Stimulated activated naive CD4-positive, alpha-beta T cell treated with Interleukin-2 at 50 U/mL for 16 hours (primary cell): ENCODE measurements at regions not wholly inside any gene's neighbourhood (a gene's known extent, or its start where the extent isn't known, plus 50 kb on each side); places are given as distances from the start of the nearest gene placed in this dataset.

Experiments used
- DNase-seq: peaks from one replicate; lab custom pipeline; 2025; lab: John Stamatoyannopoulos, UW

DNA sequence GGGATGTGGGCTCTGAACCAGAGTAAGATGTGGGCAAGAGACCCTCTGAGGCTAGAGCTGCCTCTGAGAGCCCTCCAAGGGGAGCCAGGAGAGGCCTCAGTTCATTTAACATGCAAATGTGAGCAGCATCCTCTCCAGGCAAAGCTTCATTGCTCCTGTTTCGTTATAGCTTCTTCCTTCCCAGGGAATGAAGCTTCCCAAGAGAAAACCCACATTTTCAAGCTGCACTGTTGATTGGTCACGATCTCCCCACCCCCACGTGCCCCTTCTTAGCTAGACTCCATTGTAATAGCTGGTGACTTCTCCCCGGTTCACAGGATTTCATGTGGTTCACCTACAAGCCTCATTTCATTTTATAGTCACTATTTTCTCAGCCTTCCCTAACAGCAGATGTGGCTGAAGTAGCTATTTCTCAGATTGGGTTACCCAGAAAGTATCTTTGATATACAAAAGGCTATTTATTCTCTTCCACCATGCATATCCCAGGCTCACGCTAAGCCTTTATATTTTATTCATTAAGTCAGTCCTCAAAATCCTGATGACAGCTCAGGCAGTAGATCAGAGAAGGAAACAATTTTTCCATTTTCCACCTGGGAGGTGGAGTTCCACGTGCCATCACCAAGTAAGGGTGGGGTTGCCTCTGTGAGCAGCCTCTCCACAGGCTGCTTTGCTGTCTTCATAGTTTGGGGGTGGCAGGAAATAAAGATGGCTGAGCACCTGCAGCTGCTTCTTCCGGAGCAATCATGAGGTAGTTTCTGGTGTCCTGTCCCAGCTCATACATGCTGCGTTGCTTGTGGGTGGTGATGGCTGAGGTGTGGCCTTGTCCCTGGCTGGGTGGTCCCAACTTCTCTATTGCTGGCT lies 178.3 kb upstream of the RAB4A start:
- no peak for DNase-seq

GRCh38 chr1:229093238-229093540 lies 177.7 kb upstream of the RAB4A start:
- DNase-seq, result no peak

DNA sequence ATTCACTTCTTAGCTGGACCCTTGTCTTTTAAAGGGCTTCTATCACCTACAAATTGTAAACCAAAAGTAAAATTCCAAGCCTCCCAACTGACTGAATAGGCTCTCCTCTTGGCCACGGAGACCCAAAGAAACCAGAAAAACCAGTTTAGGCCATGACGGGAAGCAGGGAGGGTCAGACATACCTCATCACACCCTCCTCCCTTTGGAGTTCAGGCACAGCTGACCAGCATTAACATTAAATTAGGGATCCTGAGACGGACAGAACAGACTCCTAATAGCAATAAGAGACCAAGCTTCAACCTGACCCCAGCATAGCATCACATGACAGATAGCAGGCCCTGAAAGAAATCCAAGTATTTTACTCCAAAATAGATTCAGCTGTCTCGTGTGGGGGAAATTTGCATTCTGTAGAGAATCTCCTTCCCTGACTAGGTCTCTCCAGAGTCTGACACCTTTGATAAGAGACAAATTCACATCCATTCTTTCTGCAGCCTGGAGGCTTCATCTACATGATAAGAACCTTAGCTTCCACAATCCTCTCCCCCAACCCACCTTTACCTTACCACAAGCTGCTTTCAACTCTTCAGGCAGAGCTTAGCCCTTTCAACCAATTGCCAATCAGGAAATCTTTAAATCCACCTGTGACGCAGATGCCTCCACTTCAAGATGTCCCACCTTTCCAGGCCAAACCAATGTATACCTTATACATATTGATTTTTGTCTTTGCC lies 177.1 kb upstream of the RAB4A start:
- DNase-seq, result no peak

- no peak for DNase-seq
Measured at GRCh38 chr1:229094476-229095311, 176.2 kb upstream of the RAB4A start.

- no peak for DNase-seq
Measured at GRCh38 chr1:229095325-229095724, 175.6 kb upstream of the RAB4A start.

DNA sequence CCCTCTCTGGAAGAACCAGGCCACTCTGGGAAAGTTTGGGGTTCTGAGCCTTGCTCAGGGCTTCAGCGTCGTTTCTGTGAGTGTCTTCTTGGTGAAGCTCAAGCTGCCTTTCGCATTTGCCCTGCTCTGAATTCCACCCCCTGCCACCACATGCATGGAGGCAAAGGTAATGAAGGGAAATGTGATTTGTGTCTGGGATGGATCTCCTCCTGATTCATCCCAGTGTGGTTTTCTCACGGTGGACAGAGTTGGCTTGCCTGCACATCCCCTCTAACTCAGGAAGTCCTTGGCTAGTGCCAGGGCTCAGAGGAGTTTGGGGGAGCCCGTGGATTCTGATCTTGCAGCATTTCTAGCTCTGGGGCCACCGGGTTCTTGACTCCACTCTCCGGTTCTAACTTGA lies 173.6 kb upstream of the RAB4A start:
- no peak for DNase-seq

DNA sequence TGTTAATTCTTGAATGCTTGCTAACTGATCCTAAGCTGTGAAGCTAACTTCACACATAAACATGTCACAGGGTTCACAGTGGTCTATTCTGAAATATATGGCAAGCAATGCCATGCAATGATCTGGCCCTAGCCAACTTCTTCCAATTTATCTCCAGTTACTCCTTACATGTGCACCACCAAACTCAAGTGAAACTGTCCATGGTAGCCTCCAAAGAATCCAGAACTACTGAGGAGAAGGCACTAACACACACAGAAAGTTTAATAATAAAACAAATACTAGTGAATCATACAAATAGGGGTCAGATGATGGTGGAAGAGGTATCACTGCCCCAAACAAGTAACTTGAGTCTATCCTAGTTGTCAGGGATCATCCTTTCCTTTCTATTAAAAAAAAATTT lies 172.6 kb upstream of the RAB4A start:
- DNase-seq, result no peak

GRCh38 chr1:229098903-229099578 lies 171.9 kb upstream of the RAB4A start:
- DNase-seq, result no peak

DNA sequence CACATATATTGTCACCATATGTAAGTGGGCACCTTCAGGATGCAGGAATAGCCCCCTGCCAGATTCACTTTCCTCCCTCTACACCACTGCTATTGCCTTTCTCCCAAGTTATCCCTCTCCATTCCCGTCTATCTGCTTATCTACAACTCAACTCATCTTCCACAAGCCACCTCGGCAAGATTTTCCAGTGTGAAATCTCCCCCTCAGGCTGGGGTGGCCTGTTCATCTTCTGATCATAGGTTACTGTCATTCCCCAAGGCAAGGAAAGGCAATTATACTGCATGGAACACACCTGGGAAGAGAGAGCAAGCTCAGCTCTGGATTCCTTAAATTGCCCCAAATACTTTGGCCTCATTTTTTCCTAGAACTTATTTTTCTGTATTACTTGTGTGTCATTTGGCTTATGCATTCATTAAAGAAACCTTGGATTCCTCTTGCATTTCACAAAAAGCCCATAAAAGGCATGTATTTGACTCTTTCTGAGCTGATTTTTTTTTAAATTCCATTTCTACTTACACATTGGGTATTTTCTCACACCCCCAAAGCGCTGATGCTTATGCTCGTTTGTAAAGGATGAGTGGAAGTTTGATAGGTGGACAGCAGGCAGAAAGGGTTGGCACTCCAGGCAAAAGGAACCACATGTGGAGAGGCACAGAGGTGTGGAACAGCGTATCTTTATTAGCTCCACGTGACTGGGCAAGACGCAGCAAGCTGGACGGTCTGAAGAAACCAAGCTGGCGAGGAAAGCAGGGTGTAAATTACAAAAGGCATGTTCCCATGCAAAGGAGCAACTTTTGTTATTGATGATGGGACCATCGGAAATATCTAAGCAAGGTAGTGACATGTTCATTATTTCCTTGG lies 169.7 kb upstream of the RAB4A start:
- DNase-seq, result no peak

- DNase-seq, result no peak
Measured at GRCh38 chr1:229102741-229103391, 168.0 kb upstream of the RAB4A start.

- DNase-seq, result no peak
Measured at GRCh38 chr1:229104654-229105053, 166.3 kb upstream of the RAB4A start.

DNA sequence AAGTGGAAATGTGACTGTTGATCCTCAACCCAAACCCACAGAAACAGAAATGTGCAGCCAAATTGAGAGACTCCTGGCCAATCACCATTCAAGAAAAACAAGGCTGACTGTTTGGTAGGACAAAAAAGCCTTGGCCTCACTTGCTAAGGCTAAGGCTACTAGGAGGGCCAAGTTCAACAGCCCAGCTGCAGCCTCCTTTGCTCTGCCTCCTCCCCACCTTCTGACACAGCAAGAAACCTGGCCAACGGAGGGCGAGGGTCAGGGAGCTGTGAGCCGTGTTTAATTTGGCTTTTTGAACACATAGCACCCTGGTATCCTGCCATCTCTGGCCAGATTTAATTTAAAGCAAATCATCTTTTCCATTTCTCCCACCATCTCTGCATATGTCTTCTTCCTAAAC lies 165.8 kb upstream of the RAB4A start:
- DNase-seq, result no peak

DNA sequence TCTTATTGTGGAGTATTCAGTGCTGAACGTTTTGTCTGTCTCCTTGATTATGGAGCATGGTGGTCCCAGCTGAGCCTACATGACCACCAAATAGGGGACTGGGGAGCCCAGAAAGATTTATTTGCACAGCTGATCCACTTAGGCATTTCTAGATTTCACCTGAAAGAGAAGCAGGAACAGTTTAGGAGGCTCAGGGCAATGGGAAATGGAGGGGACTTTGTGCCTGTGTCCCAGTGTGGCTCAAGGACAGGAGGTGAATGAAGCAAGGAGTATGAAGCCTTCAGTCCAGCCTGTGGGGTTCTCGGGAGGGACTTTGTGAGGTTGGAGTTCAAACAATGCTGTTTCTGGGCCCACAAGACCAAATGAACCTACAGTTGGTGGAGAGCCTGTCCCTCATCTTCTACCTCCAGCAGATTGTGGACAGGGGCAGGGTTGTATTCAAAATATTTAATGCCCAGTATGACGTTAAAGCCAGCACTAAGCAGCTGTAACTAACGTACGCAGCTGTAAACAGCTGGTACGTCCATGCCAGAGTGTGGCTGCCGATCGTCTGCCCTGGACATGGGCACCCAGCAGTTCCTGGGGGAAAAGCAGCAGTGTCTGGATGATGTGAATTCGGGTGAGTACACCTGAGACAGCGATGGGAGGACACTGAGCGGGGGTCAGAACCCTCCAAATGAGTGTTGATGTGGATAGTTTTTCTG lies 164.9 kb upstream of the RAB4A start:
- no peak for DNase-seq

GRCh38 chr1:229106526-229107125 lies 164.3 kb upstream of the RAB4A start:
- no peak for DNase-seq

DNA sequence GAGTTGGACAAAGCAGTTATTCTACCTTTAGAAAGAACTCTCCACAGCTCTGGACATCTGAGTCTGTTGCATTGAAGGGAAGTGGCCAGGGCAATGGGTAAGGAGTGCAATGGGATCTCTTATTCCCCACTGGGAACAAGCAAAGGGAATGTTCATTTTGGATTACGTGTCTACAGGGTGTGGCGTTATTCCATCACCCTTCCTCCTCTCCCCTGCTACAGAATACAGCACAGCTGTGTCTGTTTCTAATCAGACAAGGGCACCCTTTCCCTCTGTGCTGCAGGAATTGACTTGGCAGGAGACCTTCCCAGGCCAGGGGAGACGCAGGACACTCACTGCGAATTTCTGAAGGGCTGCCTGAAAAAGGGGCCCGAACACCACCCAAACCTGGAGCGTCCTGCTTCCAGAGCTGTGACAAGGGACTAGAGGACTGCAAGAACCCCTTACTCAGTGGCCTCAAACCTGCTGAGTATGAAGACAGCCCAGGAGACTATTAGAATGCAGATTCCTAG lies 163.6 kb upstream of the RAB4A start:
- DNase-seq, result no peak

GRCh38 chr1:229107972-229108371 lies 162.9 kb upstream of the RAB4A start:
- no peak for DNase-seq

DNA sequence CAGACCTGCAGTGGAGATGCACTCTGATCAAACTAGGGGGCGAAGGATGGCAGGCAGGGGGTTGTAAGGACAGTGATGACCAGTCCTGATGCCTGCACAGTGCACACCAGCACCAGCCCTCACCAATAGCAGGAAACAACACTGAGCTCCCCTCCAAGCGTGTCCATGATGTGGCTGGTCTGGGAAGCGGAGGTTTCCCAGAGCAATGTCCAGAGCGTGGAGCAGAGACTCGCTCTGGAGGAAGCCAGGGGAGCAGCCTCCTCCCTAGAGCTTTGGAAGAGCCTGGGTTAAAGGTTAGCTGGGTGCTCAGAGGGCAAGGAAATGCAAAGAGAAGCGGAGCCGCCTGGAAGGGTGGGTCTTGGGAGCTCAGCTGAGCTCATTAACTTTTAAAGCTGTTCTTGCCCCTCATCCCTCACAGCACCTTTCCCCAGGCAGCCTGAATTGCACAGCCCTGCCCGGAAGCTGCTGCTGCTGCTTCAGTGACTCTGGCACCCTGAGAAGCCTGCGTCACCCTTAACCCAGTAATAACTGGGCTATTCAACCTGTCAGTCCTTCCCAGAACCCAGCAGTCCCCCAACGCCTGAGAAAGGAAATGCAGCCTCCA lies 162.2 kb upstream of the RAB4A start:
- DNase-seq, result no peak

- DNase-seq, result no peak
Measured at GRCh38 chr1:229109320-229109761, 161.6 kb upstream of the RAB4A start.

GRCh38 chr1:229110986-229111385 lies 159.9 kb upstream of the RAB4A start:
- no peak for DNase-seq
